ENCODE measurements at regions not wholly inside any gene's neighbourhood (a gene's known extent, or its start where the extent isn't known, plus 50 kb on each side); places are given as distances from the start of the nearest gene placed in this dataset.

GRCh38 chr9:89743573-89744254, 138.9 kb downstream of the GADD45G start:
- Histone ChIP-seq H3K14ac (ENCODE audit: low read length) (peak overlapping the region; percentile 12), H3K4me3 (ENCODE audit: low read depth, low read length) (no peak overlapping the region), H2BK12ac (ENCODE audit: low read length) (no peak overlapping the region), H3K4me2 (ENCODE audit: low read length) (peak overlapping the region; percentile 15), H3K4ac (ENCODE audit: low read depth, low read length) (peak overlapping the region; percentile 7), H3K18ac (ENCODE audit: low read length) (peak overlapping the region; percentile 11), H3K4me1 (ENCODE audit: control insufficient read depth in 1 of 2, insufficient read depth in 2 of 2, low read length in 2 of 2) (peaks cover 48 to 51% of the 10 kb centered on the region in 2 experiments), H2BK5ac (ENCODE audit: low read depth, low read length, poor library complexity) (peak overlapping the region; percentile 97), H3K23ac (ENCODE audit: low read length) (no peak overlapping the region), H3K79me2 (ENCODE audit: control insufficient read depth, insufficient read depth, low read length, poor library complexity) (peaks cover 7% of the 10 kb centered on the region), H2AFZ (ENCODE audit: insufficient read depth, low read length, poor library complexity) (no peak overlapping the region), H2AK5ac (ENCODE audit: low read length) (no peak overlapping the region), H3K27ac (ENCODE audit: low read depth, low read length) (peak overlapping the region; percentile 92), H3K36me3 (ENCODE audit: control insufficient read depth in 1 of 2, insufficient read depth in 2 of 2, low read length in 2 of 2) (no peaks in the 10 kb centered on the region), H2BK120ac (ENCODE audit: insufficient read depth, low read length, poor library complexity) (peak overlapping the region; percentile 97), H4K12ac (ENCODE audit: low read depth, low read length) (no peak overlapping the region), H3K9me3 (ENCODE audit: insufficient read depth, low read depth, low read length) (peaks cover 5% of the 10 kb centered on the region), H3K9ac (ENCODE audit: low read length) (no peak overlapping the region), H3K79me1 (ENCODE audit: low read length) (peaks cover 55% of the 10 kb centered on the region), H4K8ac (ENCODE audit: low read depth, low read length) (peak overlapping the region; percentile 12), H3K27me3 (ENCODE audit: insufficient read depth, low read length) (no peaks in the 10 kb centered on the region), H4K91ac (ENCODE audit: low read depth, low read length) (peak overlapping the region; percentile 98)
- no CpG with 5 or more reads among the region's 8 CpGs for WGBS (ENCODE audit: extremely low coverage, insufficient coverage, insufficient read length)
- no peak for DNase-seq

GRCh38 chr9:89744255-89744648, 139.4 kb downstream of the GADD45G start:
- Histone ChIP-seq H3K36me3 (ENCODE audit: control insufficient read depth in 1 of 2, insufficient read depth in 2 of 2, low read length in 2 of 2) (no peaks in the 10 kb centered on the region), H3K23ac (ENCODE audit: low read length) (peak overlapping the region; percentile 55), H4K8ac (ENCODE audit: low read depth, low read length) (peak overlapping the region; percentile 49), H2BK120ac (ENCODE audit: insufficient read depth, low read length, poor library complexity) (peak overlapping the region; percentile 55), H3K9ac (ENCODE audit: low read length) (no peak overlapping the region), H3K4ac (ENCODE audit: low read depth, low read length) (peak overlapping the region; percentile 7), H2BK5ac (ENCODE audit: low read depth, low read length, poor library complexity) (peak overlapping the region; percentile 52), H3K4me3 (ENCODE audit: low read depth, low read length) (no peak overlapping the region), H2AFZ (ENCODE audit: insufficient read depth, low read length, poor library complexity) (no peak overlapping the region), H3K79me1 (ENCODE audit: low read length) (peaks cover 60% of the 10 kb centered on the region), H4K12ac (ENCODE audit: low read depth, low read length) (no peak overlapping the region), H3K27me3 (ENCODE audit: insufficient read depth, low read length) (no peaks in the 10 kb centered on the region), H4K91ac (ENCODE audit: low read depth, low read length) (peak overlapping the region; percentile 83), H3K14ac (ENCODE audit: low read length) (peak overlapping the region; percentile 40), H2BK12ac (ENCODE audit: low read length) (peak overlapping the region; percentile 65), H3K4me1 (ENCODE audit: control insufficient read depth in 1 of 2, insufficient read depth in 2 of 2, low read length in 2 of 2) (peaks cover 45 to 55% of the 10 kb centered on the region in 2 experiments), H3K18ac (ENCODE audit: low read length) (peak overlapping the region; percentile 11), H3K4me2 (ENCODE audit: low read length) (peak overlapping the region; percentile 15), H3K27ac (ENCODE audit: low read depth, low read length) (peak overlapping the region; percentile 92), H3K79me2 (ENCODE audit: control insufficient read depth, insufficient read depth, low read length, poor library complexity) (peaks cover 7% of the 10 kb centered on the region), H3K9me3 (ENCODE audit: insufficient read depth, low read depth, low read length) (peaks cover 7% of the 10 kb centered on the region), H2AK5ac (ENCODE audit: low read length) (peak overlapping the region; percentile 66)
- no CpG with 5 or more reads among the region's 8 CpGs for WGBS (ENCODE audit: extremely low coverage, insufficient coverage, insufficient read length)
- no peak for DNase-seq

- Histone ChIP-seq H2AFZ (ENCODE audit: insufficient read depth, low read length, poor library complexity) (peak overlapping the region; percentile 12), H3K4me2 (ENCODE audit: low read length) (peak overlapping the region; percentile 15), H3K79me1 (ENCODE audit: low read length) (peaks cover 58% of the 10 kb centered on the region), H2BK5ac (ENCODE audit: low read depth, low read length, poor library complexity) (peak overlapping the region; percentile 52), H3K18ac (ENCODE audit: low read length) (peak overlapping the region; percentile 11), H3K27me3 (ENCODE audit: insufficient read depth, low read length) (no peaks in the 10 kb centered on the region), H4K91ac (ENCODE audit: low read depth, low read length) (peak overlapping the region; percentile 83), H3K9ac (ENCODE audit: low read length) (no peak overlapping the region), H4K8ac (ENCODE audit: low read depth, low read length) (peak overlapping the region; percentile 47), H2AK5ac (ENCODE audit: low read length) (peak overlapping the region; percentile 66), H3K36me3 (ENCODE audit: control insufficient read depth in 1 of 2, insufficient read depth in 2 of 2, low read length in 2 of 2) (no peaks in the 10 kb centered on the region), H3K4me1 (ENCODE audit: control insufficient read depth in 1 of 2, insufficient read depth in 2 of 2, low read length in 2 of 2) (peaks cover 42 to 56% of the 10 kb centered on the region in 2 experiments), H3K14ac (ENCODE audit: low read length) (peak overlapping the region; percentile 40), H3K27ac (ENCODE audit: low read depth, low read length) (peak overlapping the region; percentile 92), H2BK12ac (ENCODE audit: low read length) (peak overlapping the region; percentile 65), H3K23ac (ENCODE audit: low read length) (peak overlapping the region; percentile 55), H3K9me3 (ENCODE audit: insufficient read depth, low read depth, low read length) (peaks cover 10% of the 10 kb centered on the region), H3K4ac (ENCODE audit: low read depth, low read length) (peak overlapping the region; percentile 9), H2BK120ac (ENCODE audit: insufficient read depth, low read length, poor library complexity) (peak overlapping the region; percentile 55), H4K12ac (ENCODE audit: low read depth, low read length) (no peak overlapping the region), H3K79me2 (ENCODE audit: control insufficient read depth, insufficient read depth, low read length, poor library complexity) (peaks cover 7% of the 10 kb centered on the region), H3K4me3 (ENCODE audit: low read depth, low read length) (no peak overlapping the region)
- DNase-seq, result peak; percentile 95 to 96
- no CpG with 5 or more reads among the region's 3 CpGs for WGBS (ENCODE audit: extremely low coverage, insufficient coverage, insufficient read length)
Measured at GRCh38 chr9:89744730-89745129, 139.9 kb downstream of the GADD45G start.

- Histone ChIP-seq H4K91ac (ENCODE audit: low read depth, low read length) (peak overlapping the region; percentile 83), H3K4me2 (ENCODE audit: low read length) (no peak overlapping the region), H3K4me1 (ENCODE audit: control insufficient read depth in 1 of 2, insufficient read depth in 2 of 2, low read length in 2 of 2) (peaks cover 42 to 64% of the 10 kb centered on the region in 2 experiments), H3K36me3 (ENCODE audit: control insufficient read depth in 1 of 2, insufficient read depth in 2 of 2, low read length in 2 of 2) (no peaks in the 10 kb centered on the region), H4K8ac (ENCODE audit: low read depth, low read length) (peak overlapping the region; percentile 59), H4K12ac (ENCODE audit: low read depth, low read length) (no peak overlapping the region), H2BK120ac (ENCODE audit: insufficient read depth, low read length, poor library complexity) (peak overlapping the region; percentile 55), H3K23ac (ENCODE audit: low read length) (no peak overlapping the region), H3K9me3 (ENCODE audit: insufficient read depth, low read depth, low read length) (peaks cover 12% of the 10 kb centered on the region), H2AK5ac (ENCODE audit: low read length) (peak overlapping the region; percentile 85), H3K27me3 (ENCODE audit: insufficient read depth, low read length) (no peaks in the 10 kb centered on the region), H3K14ac (ENCODE audit: low read length) (peak overlapping the region; percentile 70), H2AFZ (ENCODE audit: insufficient read depth, low read length, poor library complexity) (peak overlapping the region; percentile 8), H2BK12ac (ENCODE audit: low read length) (peak overlapping the region; percentile 87), H2BK5ac (ENCODE audit: low read depth, low read length, poor library complexity) (peak overlapping the region; percentile 59), H3K4ac (ENCODE audit: low read depth, low read length) (peak overlapping the region; percentile 30), H3K79me1 (ENCODE audit: low read length) (peaks cover 61% of the 10 kb centered on the region), H3K9ac (ENCODE audit: low read length) (no peak overlapping the region), H3K27ac (ENCODE audit: low read depth, low read length) (peak overlapping the region; percentile 92), H3K18ac (ENCODE audit: low read length) (peak overlapping the region; percentile 85), H3K79me2 (ENCODE audit: control insufficient read depth, insufficient read depth, low read length, poor library complexity) (peaks cover 7% of the 10 kb centered on the region), H3K4me3 (ENCODE audit: low read depth, low read length) (no peak overlapping the region)
- no CpG with 5 or more reads among the region's 9 CpGs for WGBS (ENCODE audit: extremely low coverage, insufficient coverage, insufficient read length)
- no peak for DNase-seq
Measured at GRCh38 chr9:89745601-89746376, 141.0 kb downstream of the GADD45G start.
